ENCODE measurements at regions not wholly inside any gene's neighbourhood (a gene's known extent, or its start where the extent isn't known, plus 50 kb on each side); places are given as distances from the start of the nearest gene placed in this dataset.

GRCh38 chr3:197362081-197362480, 63.7 kb upstream of the DLG1 start:
- TF ChIP-seq HDGF (IDR thresholded peaks at IDR 0.05; ENCODE audit: borderline replicate concordance): no peak
- no peak for TF ChIP-seq FOXM1 (IDR thresholded peaks at IDR 0.05; ENCODE audit: borderline replicate concordance)
- no peak for TF ChIP-seq FOXA1 (IDR thresholded peaks at IDR 0.05)
- TF ChIP-seq NFRKB (IDR thresholded peaks at IDR 0.05): no peak
- no peak for TF ChIP-seq ZNF384 (IDR thresholded peaks at IDR 0.05)
- TF ChIP-seq SP1 (IDR thresholded peaks at IDR 0.05): no peak
- TF ChIP-seq LEF1 (IDR thresholded peaks at IDR 0.05; ENCODE audit: borderline replicate concordance): no peak
- TF ChIP-seq ARNT (IDR thresholded peaks at IDR 0.05): no peak
- no peak for TF ChIP-seq BHLHE40 (IDR thresholded peaks at IDR 0.05; ENCODE audit: borderline replicate concordance)
- TF ChIP-seq FOXK2 (IDR thresholded peaks at IDR 0.05): no peak
- no peak for TF ChIP-seq TARDBP (IDR thresholded peaks at IDR 0.05)
- no peak for TF ChIP-seq PKNOX1 (IDR thresholded peaks at IDR 0.05)

Measured in HEK293T (cell line).